ENCODE measurements at regions not wholly inside any gene's neighbourhood (a gene's known extent, or its start where the extent isn't known, plus 50 kb on each side); places are given as distances from the start of the nearest gene placed in this dataset.

GRCh38 chr16:55207693-55208428, 116.1 kb upstream of the IRX6 start:
- Histone ChIP-seq H3K4me1 (ENCODE audit: insufficient read depth, low read length) (no peaks in the 10 kb centered on the region), H3K36me3 (ENCODE audit: insufficient read depth, low read length) (no peaks in the 10 kb centered on the region), H3K4me2 (ENCODE audit: low read length) (no peak overlapping the region), H3K27ac (ENCODE audit: low read depth, low read length) (no peak overlapping the region), H3K27me3 (ENCODE audit: insufficient read depth, low read length) (no peaks in the 10 kb centered on the region), H2AFZ (ENCODE audit: low read depth, low read length) (no peak overlapping the region), H3K9ac (ENCODE audit: low read length) (no peak overlapping the region), H3K79me2 (ENCODE audit: insufficient read depth, low read length) (no peaks in the 10 kb centered on the region), H3K4me3 (ENCODE audit: insufficient read depth, low read depth, low read length) (no peak overlapping the region), H3K9me3 (ENCODE audit: insufficient read depth, low read depth, low read length) (no peaks in the 10 kb centered on the region), H4K20me1 (ENCODE audit: insufficient read depth, low read length) (no peaks in the 10 kb centered on the region)
- FAIRE-seq: no peak
- no peak for DNase-seq (ENCODE audit: low read depth)
- Mint-ChIP-seq H3K4me3 (ENCODE audit: unreplicated experiment) (no peak overlapping the region), H3K27me3 (ENCODE audit: low read depth, unreplicated experiment) (peaks cover 12% of the 10 kb centered on the region), H3K36me3 (ENCODE audit: low read depth, unreplicated experiment) (no peaks in the 10 kb centered on the region), H3K9me3 (ENCODE audit: unreplicated experiment) (peaks cover 2% of the 10 kb centered on the region), H3K4me1 (ENCODE audit: low read depth, unreplicated experiment) (no peaks in the 10 kb centered on the region), H3K27ac (ENCODE audit: unreplicated experiment) (no peak overlapping the region)
- no peak for TF ChIP-seq EZH2 (IDR thresholded peaks at IDR 0.05; ENCODE audit: insufficient read depth, low read length)

- Histone ChIP-seq H4K20me1 (ENCODE audit: insufficient read depth, low read length) (no peaks in the 10 kb centered on the region), H3K4me2 (ENCODE audit: low read length) (no peak overlapping the region), H3K9ac (ENCODE audit: low read length) (no peak overlapping the region), H3K36me3 (ENCODE audit: insufficient read depth, low read length) (no peaks in the 10 kb centered on the region), H3K79me2 (ENCODE audit: insufficient read depth, low read length) (no peaks in the 10 kb centered on the region), H2AFZ (ENCODE audit: low read depth, low read length) (no peak overlapping the region), H3K4me1 (ENCODE audit: insufficient read depth, low read length) (no peaks in the 10 kb centered on the region), H3K4me3 (ENCODE audit: insufficient read depth, low read depth, low read length) (no peak overlapping the region), H3K27me3 (ENCODE audit: insufficient read depth, low read length) (no peaks in the 10 kb centered on the region), H3K27ac (ENCODE audit: low read depth, low read length) (no peak overlapping the region), H3K9me3 (ENCODE audit: insufficient read depth, low read depth, low read length) (no peaks in the 10 kb centered on the region)
- Mint-ChIP-seq H3K36me3 (ENCODE audit: low read depth, unreplicated experiment) (no peaks in the 10 kb centered on the region), H3K4me1 (ENCODE audit: low read depth, unreplicated experiment) (no peaks in the 10 kb centered on the region), H3K9me3 (ENCODE audit: unreplicated experiment) (peaks cover 2% of the 10 kb centered on the region), H3K27ac (ENCODE audit: unreplicated experiment) (no peak overlapping the region), H3K4me3 (ENCODE audit: unreplicated experiment) (no peak overlapping the region), H3K27me3 (ENCODE audit: low read depth, unreplicated experiment) (peaks cover 14% of the 10 kb centered on the region)
- DNase-seq (ENCODE audit: low read depth) (no peak), FAIRE-seq (no peak)
- TF ChIP-seq CTCF (IDR thresholded peaks at IDR 0.05; ENCODE audit: insufficient read depth, low read depth, low read length) (no peak), EZH2 (IDR thresholded peaks at IDR 0.05; ENCODE audit: insufficient read depth, low read length) (no peak)
These were observed 114.4 kb upstream of the IRX6 start for GRCh38 chr16:55209626-55210025.

DNA sequence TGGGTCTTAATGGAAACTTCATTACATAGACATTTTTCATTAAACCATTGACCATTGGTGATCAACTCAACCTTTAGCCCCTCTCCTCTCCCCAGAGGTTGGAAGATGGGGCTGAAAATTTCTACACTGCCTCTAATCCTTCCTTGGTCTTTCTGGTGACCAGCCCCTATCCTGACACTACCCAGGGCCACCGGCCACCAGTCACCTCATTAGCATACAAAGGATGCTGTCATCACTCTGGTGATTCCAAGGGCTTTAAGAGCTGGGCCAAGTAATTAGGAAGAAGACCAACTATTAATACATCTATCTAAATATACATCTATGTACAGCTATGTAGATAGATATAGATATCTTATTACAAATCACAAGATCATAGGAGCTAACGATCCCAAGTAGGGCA, 111.2 kb upstream of the IRX6 start:
- TF ChIP-seq CTCF (IDR thresholded peaks at IDR 0.05; ENCODE audit: insufficient read depth, low read depth, low read length): no peak
- no peak for TF ChIP-seq EZH2 (IDR thresholded peaks at IDR 0.05; ENCODE audit: insufficient read depth, low read length)
- H3K27ac Mint-ChIP-seq (ENCODE audit: unreplicated experiment): no peak overlapping the region
- Histone ChIP-seq H3K9me3 (ENCODE audit: insufficient read depth, low read depth, low read length) (no peaks in the 10 kb centered on the region), H3K27me3 (ENCODE audit: insufficient read depth, low read length) (no peaks in the 10 kb centered on the region), H3K79me2 (ENCODE audit: insufficient read depth, low read length) (no peaks in the 10 kb centered on the region), H3K4me2 (ENCODE audit: low read length) (no peak overlapping the region), H3K4me3 (ENCODE audit: insufficient read depth, low read depth, low read length) (no peak overlapping the region), H4K20me1 (ENCODE audit: insufficient read depth, low read length) (no peaks in the 10 kb centered on the region), H2AFZ (ENCODE audit: low read depth, low read length) (no peak overlapping the region), H3K4me1 (ENCODE audit: insufficient read depth, low read length) (no peaks in the 10 kb centered on the region), H3K36me3 (ENCODE audit: insufficient read depth, low read length) (no peaks in the 10 kb centered on the region), H3K9ac (ENCODE audit: low read length) (no peak overlapping the region), H3K27ac (ENCODE audit: low read depth, low read length) (no peak overlapping the region)
- H3K27me3 Mint-ChIP-seq (ENCODE audit: low read depth, unreplicated experiment): peaks cover 14% of the 10 kb centered on the region
- DNase-seq (ENCODE audit: low read depth): no peak
- H3K36me3 Mint-ChIP-seq (ENCODE audit: low read depth, unreplicated experiment): no peaks in the 10 kb centered on the region
- H3K4me3 Mint-ChIP-seq (ENCODE audit: unreplicated experiment): no peak overlapping the region
- peaks cover 2% of the 10 kb centered on the region for H3K9me3 Mint-ChIP-seq (ENCODE audit: unreplicated experiment)
- no peak for FAIRE-seq
- no peaks in the 10 kb centered on the region for H3K4me1 Mint-ChIP-seq (ENCODE audit: low read depth, unreplicated experiment)
